CD1c-positive myeloid dendritic cell (primary cell): ENCODE measurements at regions not wholly inside any gene's neighbourhood (a gene's known extent, or its start where the extent isn't known, plus 50 kb on each side); places are given as distances from the start of the nearest gene placed in this dataset.
A peak's percentile ranks its signal among the peaks of the same experiment; 100 is the strongest.

Source experiments
- DNase-seq: peaks from one replicate; pipeline ENCODE4 v3.0.0-alpha.2; 2016; ENCODE audit errors: extremely low spot score

DNA sequence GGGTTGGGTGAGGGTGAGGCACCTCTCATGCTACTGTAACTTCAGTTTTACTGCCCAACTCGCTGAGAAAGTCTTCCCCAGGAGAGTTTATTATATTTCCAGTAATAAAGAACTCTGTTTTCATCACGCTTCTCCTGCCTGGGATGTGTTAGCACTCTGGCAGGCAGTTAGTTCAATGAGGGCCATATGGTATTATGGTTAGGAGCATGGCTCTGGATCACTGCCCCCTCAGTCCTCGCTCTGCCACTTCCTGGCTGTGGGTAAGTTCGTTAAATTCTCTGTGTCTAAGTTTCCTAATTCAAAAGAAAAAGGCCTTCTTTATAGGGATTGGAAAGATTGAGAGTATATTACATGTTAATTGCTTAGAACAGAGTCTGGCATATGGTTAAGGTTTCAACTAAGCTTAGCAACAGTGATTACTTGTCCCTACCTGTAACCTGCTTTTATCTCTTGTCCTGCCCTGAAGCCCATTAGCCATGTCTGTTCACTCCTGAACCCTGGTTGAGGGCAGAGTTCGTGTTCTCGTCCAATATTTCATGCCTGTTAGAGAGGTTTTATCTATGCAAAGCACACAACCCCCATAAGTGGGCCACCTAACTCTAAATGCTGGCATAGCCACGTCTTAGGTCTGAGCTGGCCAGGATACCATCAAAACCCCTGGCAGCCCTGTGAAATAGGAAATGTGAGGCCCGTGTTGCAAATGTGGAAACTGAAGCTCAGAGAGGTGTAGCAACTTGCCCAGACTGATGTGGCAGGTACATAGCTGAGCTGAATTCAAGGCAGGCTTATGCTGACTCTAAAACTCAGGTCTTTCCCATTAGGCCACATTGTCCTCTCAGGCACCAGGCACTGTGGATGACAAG lies 342.5 kb upstream of the JARID2 start:
- DNase-seq: no peak

DNA sequence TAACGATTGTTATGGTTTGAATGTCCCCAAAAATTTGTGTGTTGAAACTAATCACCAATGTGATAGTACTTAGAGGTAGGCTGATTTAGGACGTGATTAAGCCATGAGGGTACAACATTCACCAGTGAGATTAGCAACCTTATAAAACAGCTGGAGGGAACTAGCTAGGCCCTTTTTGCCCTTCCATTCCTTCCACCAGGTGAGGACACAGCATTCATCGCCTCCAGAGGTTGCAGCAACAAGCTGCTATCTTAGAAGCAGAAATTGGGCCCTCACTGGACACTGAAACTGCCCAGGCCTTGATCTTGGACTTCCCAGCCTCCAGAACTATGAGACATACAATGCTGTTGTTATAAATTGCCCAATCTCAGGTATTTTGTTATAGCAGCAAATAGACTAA lies 340.7 kb upstream of the JARID2 start:
- no peak for DNase-seq

DNA sequence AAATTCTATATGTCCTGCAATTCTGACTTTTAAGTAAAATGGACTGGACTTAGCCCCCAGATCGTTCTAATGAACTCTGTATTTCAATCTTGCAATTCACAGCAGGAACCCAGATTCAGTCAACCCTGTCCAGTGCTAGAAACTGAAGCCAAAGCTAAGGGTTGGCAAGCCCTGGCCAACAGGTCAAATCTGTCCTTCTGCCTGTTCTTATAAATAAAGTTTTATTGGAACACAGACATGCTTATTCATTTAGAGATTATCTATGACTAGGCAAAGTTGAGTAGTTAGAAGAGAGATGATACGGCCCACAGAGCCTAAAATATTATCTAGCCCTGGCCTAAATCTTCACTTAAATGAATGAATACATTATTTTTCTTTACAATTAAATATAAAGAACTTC lies 339.2 kb upstream of the JARID2 start:
- DNase-seq: no peak

DNA sequence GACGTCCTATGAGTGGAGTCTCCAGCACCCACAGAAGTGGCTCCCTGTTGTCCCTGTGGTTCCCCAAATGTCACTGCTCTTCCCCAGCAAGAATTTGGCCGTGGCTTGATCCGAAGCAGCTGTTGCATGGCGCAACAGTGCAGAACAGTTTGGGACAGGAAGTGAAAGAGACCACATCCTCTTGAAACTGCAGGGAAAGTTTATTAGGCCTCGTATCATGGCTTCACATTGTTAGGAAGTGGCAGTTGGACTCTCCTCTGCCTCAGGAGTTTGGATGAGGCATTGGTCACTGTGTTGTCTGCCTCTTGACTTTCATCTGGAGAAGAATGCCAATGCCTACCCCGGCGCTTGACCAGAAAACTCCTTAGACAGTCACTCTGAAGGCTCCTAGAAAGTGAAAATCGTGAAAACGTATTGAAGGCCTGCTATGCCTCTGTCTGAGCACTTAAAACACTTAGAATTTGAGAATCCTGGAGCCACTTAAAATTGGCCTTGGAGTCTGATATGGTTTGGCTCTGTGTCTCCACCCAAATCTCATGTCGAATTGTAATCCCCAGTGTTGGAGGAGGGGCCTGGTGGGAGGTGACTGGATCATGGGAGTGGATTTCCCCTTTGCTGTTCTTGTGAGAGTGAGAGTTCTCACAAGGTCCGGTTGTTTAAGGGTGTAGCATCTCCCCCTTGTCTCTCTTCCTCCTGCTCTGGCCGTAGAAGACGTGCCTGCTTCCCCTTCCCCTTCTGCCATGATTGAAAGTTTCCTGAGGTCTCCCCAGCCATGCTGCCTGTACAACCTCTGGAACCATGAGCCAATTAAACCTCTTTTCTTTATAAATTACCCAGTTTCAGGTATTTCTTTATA lies 334.9 kb upstream of the JARID2 start:
- DNase-seq: peak; percentile 95

DNA sequence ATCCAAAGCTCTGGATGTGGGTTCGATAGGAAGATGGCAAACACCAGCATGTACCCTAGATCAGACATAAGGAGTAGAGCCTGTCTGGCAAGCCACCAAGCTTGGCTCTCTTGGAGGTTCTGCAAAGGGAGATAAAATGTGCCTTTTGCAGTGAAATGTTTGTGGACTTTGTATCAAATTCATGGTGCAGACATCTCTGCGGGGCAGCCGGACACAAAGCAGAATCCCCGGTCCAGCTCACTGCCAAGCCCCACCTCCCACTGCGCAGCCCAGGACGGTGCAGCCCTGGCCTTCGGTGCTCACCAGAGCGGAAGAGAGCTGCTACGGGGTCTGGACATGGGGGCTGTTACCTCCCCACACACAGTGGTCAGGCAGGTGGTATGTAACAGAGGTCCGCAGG lies 333.6 kb upstream of the JARID2 start:
- DNase-seq: no peak

DNA sequence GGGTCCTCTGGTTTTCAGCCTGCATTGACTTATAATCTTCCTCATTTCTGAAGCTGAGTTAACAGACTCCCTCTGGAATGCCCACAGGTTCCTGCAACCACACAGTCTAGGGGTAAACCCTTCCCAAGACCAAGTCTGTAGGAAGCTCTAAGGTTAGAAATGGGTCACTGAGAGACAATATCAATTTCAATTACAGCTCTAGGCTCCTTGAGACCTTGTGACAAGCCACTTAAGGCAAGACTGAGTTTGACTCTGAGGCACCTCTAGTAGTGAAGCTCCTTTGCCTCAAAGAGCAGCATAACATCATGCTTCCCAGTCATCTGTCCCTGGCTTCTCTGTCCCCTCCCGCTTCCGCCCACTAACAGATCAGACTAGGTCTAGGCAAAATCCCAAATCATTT lies 333.2 kb upstream of the JARID2 start:
- no peak for DNase-seq

DNA sequence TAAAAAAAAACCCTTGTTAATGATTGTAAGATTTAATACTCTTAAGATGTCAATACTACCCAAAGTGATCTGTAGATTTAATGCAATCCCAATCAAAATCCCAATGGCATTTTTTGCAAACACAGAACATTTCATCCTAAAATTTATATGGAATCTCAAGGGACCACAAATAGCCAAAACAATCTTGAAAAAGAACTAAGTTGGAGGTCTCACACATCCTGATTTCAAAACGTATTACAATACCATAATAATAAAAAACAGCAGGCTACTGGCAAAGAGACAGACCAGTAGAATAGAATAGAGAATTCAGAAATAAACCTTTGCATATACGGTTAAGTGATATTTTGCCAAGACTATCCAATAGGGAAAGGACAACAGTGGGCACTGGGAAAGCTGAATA lies 331.9 kb upstream of the JARID2 start:
- DNase-seq: no peak

DNA sequence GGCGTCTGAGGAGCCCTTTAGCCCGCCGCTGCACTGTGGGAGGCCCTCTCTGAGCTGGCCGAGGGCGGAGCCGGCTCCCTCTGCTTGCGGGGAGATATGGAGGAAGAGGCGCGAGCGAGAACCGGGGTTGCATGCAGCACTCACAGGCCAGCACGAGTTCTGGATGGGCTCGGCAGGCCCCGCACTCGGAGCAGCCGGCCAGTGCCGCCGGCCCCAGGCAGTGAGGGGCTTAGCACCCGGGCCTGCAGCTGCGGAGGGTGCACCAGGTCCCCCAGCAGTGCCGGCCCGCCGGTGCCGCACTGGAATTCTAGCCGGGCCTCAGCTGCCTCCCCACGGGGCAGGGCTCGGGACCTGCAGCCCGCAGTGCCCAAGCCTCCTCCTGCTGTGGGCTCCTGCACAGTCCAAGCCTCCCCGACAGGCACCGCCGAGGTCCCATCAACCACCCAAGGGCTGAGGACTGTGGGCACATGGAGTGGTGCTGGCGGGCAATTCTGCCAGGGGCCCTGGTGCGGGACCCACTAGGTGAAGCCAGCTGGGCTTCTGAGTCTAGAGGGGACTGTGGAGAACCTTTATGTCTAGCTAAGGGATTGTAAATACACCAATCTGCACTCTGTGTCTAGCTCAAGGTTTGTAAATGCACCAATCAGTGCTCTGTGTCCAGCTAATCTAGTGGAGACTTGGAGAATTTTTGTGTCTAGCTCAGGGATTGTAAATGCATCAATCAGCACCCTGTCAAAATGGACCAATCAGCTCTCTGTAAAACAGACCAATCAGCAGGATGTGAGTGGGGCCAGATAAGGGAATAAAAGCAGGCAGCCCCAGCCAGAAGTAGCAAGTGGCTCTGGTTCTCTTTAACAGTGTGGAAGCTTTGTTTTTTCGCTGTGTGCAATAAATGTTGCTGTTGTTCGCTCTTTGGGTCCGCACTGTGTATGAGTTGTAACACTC lies 329.7 kb upstream of the JARID2 start:
- no peak for DNase-seq

DNA sequence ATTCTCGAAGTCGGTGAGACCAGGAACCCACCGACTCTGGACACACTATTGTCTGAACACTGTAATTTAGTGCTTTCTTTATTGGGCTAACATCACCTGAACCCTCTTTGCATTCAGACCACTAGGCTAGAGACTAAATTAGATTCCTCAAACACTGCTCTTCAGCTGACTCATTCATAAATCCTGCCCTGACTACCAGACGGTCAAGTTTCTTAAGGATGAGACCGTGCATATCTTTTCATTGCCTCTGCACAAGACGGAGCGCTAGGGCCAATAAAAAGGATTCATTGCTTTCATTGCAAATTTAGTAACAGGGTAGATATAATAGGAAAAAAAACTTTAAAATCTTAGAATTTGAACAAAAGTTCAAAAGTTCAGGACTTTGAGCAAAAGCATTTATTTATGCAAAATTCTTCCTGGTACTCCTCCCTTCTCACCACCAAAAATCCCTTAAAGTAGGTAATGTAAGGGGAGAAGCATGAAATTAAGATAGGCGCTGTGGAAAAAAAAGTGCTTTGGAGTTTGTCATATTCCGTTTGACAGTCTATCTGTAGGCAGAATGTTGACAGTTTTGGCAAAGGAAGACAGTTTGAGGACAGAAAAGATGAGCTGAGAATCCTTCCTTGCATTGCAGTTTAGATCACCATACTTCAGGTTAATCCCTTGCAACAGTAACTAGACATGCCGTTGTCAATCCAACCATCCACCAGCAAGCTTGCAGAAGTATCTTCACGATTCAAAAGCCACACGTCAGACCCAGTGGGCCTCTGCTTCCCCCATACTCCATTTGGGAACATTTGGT lies 328.6 kb upstream of the JARID2 start:
- DNase-seq: no peak

DNA sequence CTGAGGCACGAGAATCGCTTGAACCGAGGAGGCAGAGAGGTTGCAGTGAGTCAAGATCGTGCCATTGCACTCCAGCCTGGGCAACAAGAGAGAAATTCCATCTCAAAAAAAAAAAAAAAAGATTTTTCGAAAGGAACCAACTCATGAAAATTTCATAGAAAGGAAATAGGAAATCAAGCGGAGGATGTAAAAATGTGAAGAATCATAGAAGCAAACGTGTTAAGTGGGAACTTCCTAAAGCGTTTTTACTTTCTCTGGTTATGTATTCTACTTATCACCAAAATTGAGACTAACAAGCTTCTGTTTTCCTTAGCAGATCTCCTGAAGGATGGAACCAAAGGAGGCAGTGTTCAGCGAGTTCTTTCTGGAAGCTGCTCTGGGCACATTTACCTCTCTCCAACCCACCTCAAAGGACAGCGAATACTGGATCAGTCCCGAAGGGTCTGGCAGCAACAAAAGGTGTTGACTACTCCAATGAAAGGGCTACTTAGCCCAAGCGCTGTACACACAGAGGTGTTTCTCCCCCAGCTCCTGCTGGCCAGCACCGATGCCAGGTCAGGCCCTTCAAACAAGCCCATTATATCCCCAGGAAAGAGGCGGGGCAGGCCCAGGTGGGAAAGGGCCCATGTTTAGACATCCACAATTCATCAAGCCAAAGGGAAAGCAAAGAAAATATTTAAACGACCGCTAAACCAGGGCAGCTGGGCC lies 327.5 kb upstream of the JARID2 start:
- no peak for DNase-seq

DNA sequence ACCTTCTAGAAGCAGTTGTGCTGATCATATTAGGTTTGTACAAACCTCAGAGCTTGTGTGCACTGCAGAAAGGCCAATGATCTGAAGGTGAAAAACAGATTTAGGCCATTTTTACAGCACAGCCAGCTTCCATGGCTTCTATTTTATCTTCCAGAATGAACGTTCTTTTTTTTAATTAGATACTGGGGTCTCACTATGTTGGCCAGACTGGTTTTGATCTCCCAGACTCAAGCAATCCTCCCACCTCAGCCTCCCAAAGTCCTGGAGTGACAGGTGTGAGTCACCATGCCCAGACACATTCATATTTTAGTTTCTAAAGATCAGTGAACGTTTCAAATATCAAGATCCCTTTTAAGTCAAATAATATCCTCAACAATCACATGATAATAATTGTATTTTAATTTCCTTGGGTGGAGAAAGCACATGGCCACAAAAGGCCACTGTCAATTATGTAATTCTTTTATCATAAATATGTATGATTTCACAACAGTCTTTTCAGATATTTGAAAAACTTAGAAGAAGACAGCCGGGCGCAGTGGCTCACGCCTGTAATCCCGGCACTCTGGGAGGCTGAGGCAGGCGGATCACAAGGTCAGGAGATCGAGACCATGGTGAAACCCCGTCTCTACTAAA lies 326.7 kb upstream of the JARID2 start:
- peak; percentile 17 for DNase-seq

DNA sequence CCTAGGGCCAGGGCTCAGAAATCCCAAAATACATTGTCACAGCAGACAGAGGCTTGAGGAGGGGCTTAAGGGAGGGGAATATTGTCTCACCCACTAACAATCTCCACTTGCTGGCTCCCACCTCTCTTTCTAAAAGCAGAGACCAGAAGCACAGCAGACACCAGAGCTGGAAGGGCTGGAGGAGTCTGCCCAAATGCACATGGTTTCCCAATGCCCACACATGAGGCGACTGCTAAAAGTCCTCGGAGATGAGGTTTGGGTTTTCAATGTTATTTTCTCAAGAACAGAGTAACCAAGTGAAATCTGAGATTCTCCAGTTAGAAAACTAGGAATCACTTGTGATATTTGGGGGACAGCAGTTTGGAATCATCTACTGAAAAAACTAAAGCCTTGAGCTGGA lies 325.6 kb upstream of the JARID2 start:
- DNase-seq: no peak

DNA sequence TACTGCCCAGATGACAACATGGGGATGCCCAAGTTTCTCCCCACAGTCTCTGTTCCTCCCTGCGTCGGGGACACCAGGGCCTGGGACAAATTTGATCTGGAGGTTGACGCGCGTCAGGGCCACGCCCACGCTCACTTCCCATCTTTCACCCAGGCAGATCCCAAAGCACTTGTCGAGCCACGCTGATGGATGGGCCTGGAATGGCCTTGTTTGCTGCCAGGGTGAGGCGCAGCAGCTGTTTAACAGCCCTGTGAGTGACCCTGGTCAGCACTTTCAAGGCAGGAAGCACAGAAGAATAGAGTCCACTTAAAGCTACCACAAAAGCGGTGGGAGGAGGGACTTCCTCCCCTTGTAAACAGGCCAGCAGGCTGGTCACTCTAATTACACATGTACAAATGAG lies 324.7 kb upstream of the JARID2 start:
- DNase-seq: peak; percentile 93

DNA sequence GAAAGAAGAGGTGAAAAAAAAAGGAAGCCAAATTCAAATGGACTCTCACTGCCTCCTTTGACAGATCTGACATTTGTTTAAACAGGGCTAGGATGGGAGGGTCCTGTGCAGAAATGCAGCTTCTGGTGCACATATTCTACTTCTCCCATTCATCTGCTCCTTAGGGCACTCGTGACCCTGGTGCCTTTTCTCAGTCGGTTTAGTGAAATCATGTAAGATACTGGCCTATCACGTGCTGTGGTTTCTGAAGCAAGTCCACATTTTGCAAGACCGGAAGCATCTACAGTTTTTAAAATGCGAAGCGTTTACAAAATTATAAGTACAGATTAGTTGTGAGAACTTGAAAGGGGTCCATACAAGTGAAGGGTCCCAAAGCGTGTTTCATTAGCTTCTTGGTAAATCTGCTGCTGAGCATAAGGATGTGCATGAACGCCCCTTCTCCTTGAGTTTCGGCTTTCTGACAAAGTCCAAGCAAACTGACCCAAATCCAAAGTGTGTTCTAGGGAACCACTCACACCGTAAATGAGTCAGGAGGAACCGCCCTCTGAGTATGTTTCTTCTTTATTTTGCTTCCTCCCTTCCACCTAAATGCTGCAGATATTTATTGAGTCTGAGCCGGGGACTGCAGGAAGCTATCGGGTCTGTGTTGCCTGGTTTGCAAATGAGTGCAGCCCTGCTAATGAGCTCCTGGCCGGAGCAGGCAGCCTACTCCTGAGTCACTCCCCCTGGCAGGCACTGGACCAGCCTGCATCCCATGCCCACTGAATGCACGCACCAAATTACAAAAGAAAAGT lies 323.8 kb upstream of the JARID2 start:
- peak; percentile 90 for DNase-seq

DNA sequence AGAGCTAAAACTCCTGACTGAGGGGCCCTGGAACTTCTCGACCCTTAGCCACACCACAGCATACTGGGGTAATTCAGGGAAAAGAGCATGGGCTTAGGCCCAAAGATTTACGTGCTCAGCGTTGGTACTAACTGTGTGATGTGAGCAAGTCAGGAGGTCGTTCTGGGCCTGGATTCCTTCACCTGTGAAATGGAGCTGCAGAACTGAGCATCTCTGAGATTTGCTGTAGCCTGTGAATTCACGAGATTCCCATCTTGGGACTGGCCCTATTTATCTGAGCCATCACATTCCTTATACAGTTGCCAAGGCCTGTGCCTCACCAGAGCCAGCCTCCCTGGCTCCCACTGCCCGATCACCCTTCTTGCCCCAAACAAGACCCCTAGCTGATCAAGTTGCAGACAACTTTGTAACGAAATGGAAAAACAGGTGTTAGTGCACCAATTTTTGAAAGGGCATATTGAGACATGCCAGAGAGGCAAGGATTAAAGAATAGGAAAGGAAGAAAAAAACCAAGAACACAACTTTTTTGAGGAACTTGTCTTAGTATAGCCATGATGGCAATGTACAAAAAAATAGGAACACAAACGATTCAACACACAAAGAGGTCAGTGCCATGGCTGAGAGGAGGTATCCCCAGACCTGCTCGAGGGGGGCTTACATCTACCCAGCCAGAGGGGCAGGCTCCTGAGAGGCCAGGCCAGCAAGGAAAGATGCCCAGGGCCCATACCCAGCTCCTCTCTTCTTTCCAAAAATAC lies 323.0 kb upstream of the JARID2 start:
- peak; percentile 47 for DNase-seq

DNA sequence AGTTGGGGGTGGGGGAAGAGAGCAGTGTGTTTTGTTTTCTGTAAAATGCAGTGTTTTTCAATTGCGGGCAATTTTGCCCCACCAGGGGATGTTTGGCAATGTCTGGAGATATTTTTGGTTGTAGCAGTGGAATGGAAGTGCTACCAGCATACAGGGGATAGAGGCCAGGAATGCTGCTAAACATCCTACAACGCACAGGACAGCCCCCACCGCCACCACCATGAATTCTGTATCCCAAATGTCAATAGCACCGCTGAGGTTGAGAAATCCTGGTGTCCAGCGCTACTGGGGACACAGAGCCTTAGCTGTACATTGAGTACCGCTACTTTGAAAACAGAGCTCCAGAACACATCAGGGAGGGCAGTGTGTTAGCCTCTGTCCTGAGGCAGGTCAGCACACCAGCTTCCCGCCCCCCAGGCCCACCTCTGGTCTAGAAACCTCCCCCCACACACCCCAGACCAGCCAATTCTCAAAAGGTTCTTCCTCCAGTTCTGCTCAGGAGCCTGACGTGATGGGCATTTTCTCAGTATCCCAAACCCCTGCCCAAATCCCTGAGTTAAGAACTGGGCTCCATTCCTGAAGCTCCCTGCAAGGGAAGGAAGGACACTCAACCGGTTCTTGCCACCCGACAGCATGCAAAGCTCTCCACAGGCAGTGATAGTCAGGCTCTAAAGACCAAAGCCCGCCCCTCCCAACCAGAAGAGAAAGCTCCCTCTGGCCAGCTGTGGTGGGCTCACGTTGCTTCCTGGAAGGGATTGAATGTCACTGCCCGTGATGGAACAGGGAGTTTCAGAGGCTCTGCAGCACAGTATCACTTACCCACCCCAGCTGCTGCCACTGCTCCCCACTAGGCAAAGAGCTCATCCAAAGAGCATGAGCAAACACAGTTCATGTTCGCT lies 321.5 kb upstream of the JARID2 start:
- DNase-seq: no peak

DNA sequence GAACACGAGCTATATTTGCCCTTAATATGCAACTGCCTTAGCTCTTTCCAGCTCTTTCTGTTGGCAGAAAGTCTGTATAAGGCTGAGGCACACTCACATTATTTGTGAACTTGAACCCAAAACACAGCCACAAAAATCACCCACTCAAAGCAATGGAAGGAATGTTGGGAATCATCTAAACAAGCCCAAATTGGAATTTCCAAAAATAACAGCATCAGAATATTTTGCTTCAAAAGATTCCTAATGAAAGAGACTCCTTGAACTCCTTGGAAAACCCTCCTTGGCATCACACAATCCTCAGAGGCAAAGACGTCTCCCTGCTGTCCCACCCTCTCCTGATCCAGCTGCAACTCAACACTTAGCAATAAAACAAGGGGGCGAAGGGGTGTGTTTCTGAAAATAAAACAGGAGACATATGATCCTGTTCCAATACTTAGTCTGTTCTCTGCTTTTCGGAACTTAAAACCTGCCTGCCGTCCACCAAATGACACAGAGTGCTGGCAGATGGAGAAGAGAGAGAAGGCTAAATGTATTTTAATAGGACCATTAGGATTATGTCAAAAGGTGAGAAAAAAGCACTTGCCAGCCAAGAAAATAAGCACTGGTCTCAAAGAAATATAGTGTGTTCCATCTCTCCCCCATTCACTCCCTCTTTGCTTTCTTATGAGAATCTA lies 320.7 kb upstream of the JARID2 start:
- DNase-seq: no peak
